Mesendoderm (in vitro differentiated cells): ENCODE measurements at regions not wholly inside any gene's neighbourhood (a gene's known extent, or its start where the extent isn't known, plus 50 kb on each side); places are given as distances from the start of the nearest gene placed in this dataset.

Source experiments
- DNase-seq: peaks from one replicate; pipeline ENCODE4 v3.0.0; 2013
- H2AK5ac ChIP-seq: 2 replicates; pipeline ENCODE4 v1.6.1; 2013; ENCODE audit warnings: low read length, inconsistent platforms
- H2BK120ac ChIP-seq: 2 replicates; pipeline ENCODE4 v1.6.1; 2013; ENCODE audit warnings: low read depth, mild to moderate bottlenecking, low read length, moderate library complexity, mixed read lengths
- H2BK15ac ChIP-seq: replicated peaks from 2 replicates; pipeline ENCODE4 v1.6.1; 2013; ENCODE audit warnings: low read depth, mild to moderate bottlenecking, moderate library complexity
- H2BK5ac ChIP-seq: 2 replicates; pipeline ENCODE4 v1.6.1; 2013; ENCODE audit warnings: low read length, inconsistent platforms
- H3K18ac ChIP-seq: 2 replicates; pipeline ENCODE4 v1.6.1; 2013; ENCODE audit warnings: mild to moderate bottlenecking, low read length, mixed read lengths
- H3K23ac ChIP-seq: one replicate; pipeline ENCODE4 v1.6.1; 2013; ENCODE audit warnings: low read length
- H3K27ac ChIP-seq: 2 replicates; pipeline ENCODE4 v1.5.1; 2013; ENCODE audit warnings: low read depth, mild to moderate bottlenecking, inconsistent platforms, low read length, moderate library complexity
- H3K27me3 ChIP-seq: 2 replicates; pipeline ENCODE4 v1.6.1; 2013; ENCODE audit warnings: low read length, control low read depth, mild to moderate bottlenecking, inconsistent platforms; ENCODE audit not compliant: insufficient read depth, poor library complexity
- H3K36me3 ChIP-seq: 2 replicates; pipeline ENCODE4 v1.6.1; 2013; ENCODE audit warnings: low read length, inconsistent platforms; ENCODE audit not compliant: control insufficient read depth, insufficient read depth
- H3K4ac ChIP-seq: one replicate; pipeline ENCODE4 v1.6.1; 2013; ENCODE audit warnings: low read depth, mild to moderate bottlenecking, low read length, moderate library complexity
- H3K4me1 ChIP-seq: 2 replicates; pipeline ENCODE4 v1.6.1; 2013; ENCODE audit warnings: low read depth, low read length, inconsistent platforms; ENCODE audit not compliant: control insufficient read depth
- H3K4me2 ChIP-seq: 2 replicates; pipeline ENCODE4 v1.6.1; 2013; ENCODE audit warnings: low read length
- H3K4me3 ChIP-seq: 2 replicates; pipeline ENCODE4 v1.5.1; 2013; ENCODE audit warnings: mild to moderate bottlenecking, low read length
- H3K56ac ChIP-seq: one replicate; pipeline ENCODE4 v1.6.1; 2013; ENCODE audit warnings: low read length
- H3K79me1 ChIP-seq: 2 replicates; pipeline ENCODE4 v1.6.1; 2013; ENCODE audit warnings: low read length, inconsistent platforms
- H3K79me2 ChIP-seq: 2 replicates; pipeline ENCODE4 v1.6.1; 2013; ENCODE audit warnings: mild to moderate bottlenecking, low read length; ENCODE audit not compliant: control insufficient read depth, insufficient read depth
- H3K9ac ChIP-seq: 2 replicates; pipeline ENCODE4 v1.6.1; 2013; ENCODE audit warnings: low read length, inconsistent platforms
- H4K5ac ChIP-seq: one replicate; pipeline ENCODE4 v1.6.1; 2013; ENCODE audit warnings: low read length
- H4K8ac ChIP-seq: one replicate; pipeline ENCODE4 v1.6.1; 2013; ENCODE audit warnings: low read depth, mild to moderate bottlenecking, control low read depth, low read length, moderate library complexity
- WGBS: extraction: QIAGEN DNeasy Blood & Tissue Kit; methylation state at CpG from one replicate; pipeline ENCODE4 v1.1.7; 2013; ENCODE audit warnings: low lambda C conversion rate, missing lambda C conversion rate; ENCODE audit not compliant: insufficient coverage; ENCODE audit errors: extremely low coverage; 5-methylcytosine and 5-hydroxymethylcytosine counted together

- H3K23ac ChIP-seq = no peak overlapping the region
- H3K56ac ChIP-seq = no peak overlapping the region
- no peaks in the 10 kb centered on the region for H3K79me2 ChIP-seq
- H2AK5ac ChIP-seq = no peak overlapping the region
- H3K18ac ChIP-seq = no peak overlapping the region
- no peaks in the 10 kb centered on the region for H3K79me1 ChIP-seq
- no peak overlapping the region for H2BK120ac ChIP-seq
- no peak overlapping the region for H2BK5ac ChIP-seq
- H3K4me2 ChIP-seq = no peak overlapping the region
- H3K9ac ChIP-seq = no peak overlapping the region
- no peaks in the 10 kb centered on the region for H3K4me1 ChIP-seq
- no peak overlapping the region for H4K8ac ChIP-seq
- no peak overlapping the region for H3K27ac ChIP-seq
- no peak overlapping the region for H3K4me3 ChIP-seq
- WGBS = no CpG with 5 or more reads among the region's 16 CpGs
- H3K27me3 ChIP-seq = no peaks in the 10 kb centered on the region
- no peak overlapping the region for H3K4ac ChIP-seq
- no peak overlapping the region for H4K5ac ChIP-seq
- no peaks in the 10 kb centered on the region for H3K36me3 ChIP-seq
- DNase-seq = no peak
- no peak overlapping the region for H2BK15ac ChIP-seq
These were observed 108.8 kb downstream of the SQOR start for GRCh38 chr15:45743426-45744235.

GRCh38 chr15:45744236-45744589 is 109.4 kb downstream of the SQOR start:
- Histone ChIP-seq H3K18ac (no peak overlapping the region), H2BK15ac (no peak overlapping the region), H3K23ac (no peak overlapping the region), H3K27me3 (no peaks in the 10 kb centered on the region), H3K4me1 (no peaks in the 10 kb centered on the region), H3K27ac (no peak overlapping the region), H2BK5ac (no peak overlapping the region), H3K79me2 (no peaks in the 10 kb centered on the region), H3K79me1 (no peaks in the 10 kb centered on the region), H3K36me3 (no peaks in the 10 kb centered on the region), H3K4me3 (no peak overlapping the region), H3K4ac (no peak overlapping the region), H2AK5ac (no peak overlapping the region), H3K4me2 (no peak overlapping the region), H3K9ac (no peak overlapping the region), H4K8ac (no peak overlapping the region), H3K56ac (no peak overlapping the region), H4K5ac (no peak overlapping the region), H2BK120ac (no peak overlapping the region)
- WGBS = no CpG with 5 or more reads among the region's 4 CpGs
- DNase-seq = no peak

- H3K4me1 ChIP-seq = no peaks in the 10 kb centered on the region
- no peak overlapping the region for H3K9ac ChIP-seq
- no peaks in the 10 kb centered on the region for H3K36me3 ChIP-seq
- no peak overlapping the region for H2BK15ac ChIP-seq
- no peaks in the 10 kb centered on the region for H3K79me1 ChIP-seq
- no peak overlapping the region for H3K18ac ChIP-seq
- DNase-seq = no peak
- H3K23ac ChIP-seq = no peak overlapping the region
- H3K4ac ChIP-seq = no peak overlapping the region
- no peak overlapping the region for H2BK120ac ChIP-seq
- no peaks in the 10 kb centered on the region for H3K27me3 ChIP-seq
- H2AK5ac ChIP-seq = no peak overlapping the region
- no peak overlapping the region for H4K8ac ChIP-seq
- H3K79me2 ChIP-seq = no peaks in the 10 kb centered on the region
- WGBS = no CpG with 5 or more reads among the region's 3 CpGs
- no peak overlapping the region for H3K4me3 ChIP-seq
- no peak overlapping the region for H3K27ac ChIP-seq
- no peak overlapping the region for H3K56ac ChIP-seq
- H2BK5ac ChIP-seq = no peak overlapping the region
- H4K5ac ChIP-seq = no peak overlapping the region
- H3K4me2 ChIP-seq = no peak overlapping the region
These were observed 112.6 kb downstream of the SQOR start for GRCh38 chr15:45747426-45747825.

- H2BK5ac ChIP-seq = no peak overlapping the region
- no peak overlapping the region for H3K4me3 ChIP-seq
- H3K27me3 ChIP-seq = no peaks in the 10 kb centered on the region
- no peaks in the 10 kb centered on the region for H3K79me2 ChIP-seq
- no peak overlapping the region for H2BK15ac ChIP-seq
- no peak overlapping the region for H3K56ac ChIP-seq
- no peaks in the 10 kb centered on the region for H3K36me3 ChIP-seq
- H3K79me1 ChIP-seq = no peaks in the 10 kb centered on the region
- no peak overlapping the region for H2AK5ac ChIP-seq
- DNase-seq = peak; percentile 27
- H3K23ac ChIP-seq = no peak overlapping the region
- no peak overlapping the region for H3K27ac ChIP-seq
- H3K4ac ChIP-seq = no peak overlapping the region
- H4K5ac ChIP-seq = no peak overlapping the region
- WGBS = no CpG with 5 or more reads among the region's 3 CpGs
- no peak overlapping the region for H2BK120ac ChIP-seq
- no peak overlapping the region for H3K4me2 ChIP-seq
- no peak overlapping the region for H4K8ac ChIP-seq
- no peak overlapping the region for H3K9ac ChIP-seq
- H3K18ac ChIP-seq = no peak overlapping the region
- H3K4me1 ChIP-seq = no peaks in the 10 kb centered on the region
These were observed 116.8 kb downstream of the SQOR start for GRCh38 chr15:45751629-45752028.

GRCh38 chr15:45759936-45760335 is 125.1 kb downstream of the SQOR start:
- no peak overlapping the region for H2BK15ac ChIP-seq
- no CpG with 5 or more reads among the region's 3 CpGs for WGBS
- H3K56ac ChIP-seq = no peak overlapping the region
- no peak overlapping the region for H3K4me3 ChIP-seq
- H3K79me2 ChIP-seq = no peaks in the 10 kb centered on the region
- H2BK120ac ChIP-seq = no peak overlapping the region
- H2BK5ac ChIP-seq = no peak overlapping the region
- no peaks in the 10 kb centered on the region for H3K4me1 ChIP-seq
- H4K8ac ChIP-seq = no peak overlapping the region
- H3K27ac ChIP-seq = no peak overlapping the region
- H3K4ac ChIP-seq = no peak overlapping the region
- H3K18ac ChIP-seq = no peak overlapping the region
- H3K23ac ChIP-seq = no peak overlapping the region
- no peaks in the 10 kb centered on the region for H3K27me3 ChIP-seq
- no peaks in the 10 kb centered on the region for H3K36me3 ChIP-seq
- H3K79me1 ChIP-seq = no peaks in the 10 kb centered on the region
- H3K9ac ChIP-seq = no peak overlapping the region
- H4K5ac ChIP-seq = no peak overlapping the region
- no peak overlapping the region for H3K4me2 ChIP-seq
- no peak overlapping the region for H2AK5ac ChIP-seq
- DNase-seq = no peak

- no peak overlapping the region for H3K56ac ChIP-seq
- no peak overlapping the region for H3K23ac ChIP-seq
- H4K5ac ChIP-seq = no peak overlapping the region
- no peaks in the 10 kb centered on the region for H3K27me3 ChIP-seq
- no peaks in the 10 kb centered on the region for H3K4me1 ChIP-seq
- no peaks in the 10 kb centered on the region for H3K79me2 ChIP-seq
- no peak overlapping the region for H3K4ac ChIP-seq
- H3K36me3 ChIP-seq = no peaks in the 10 kb centered on the region
- no peak overlapping the region for H3K27ac ChIP-seq
- H2BK5ac ChIP-seq = no peak overlapping the region
- H2AK5ac ChIP-seq = no peak overlapping the region
- H3K9ac ChIP-seq = no peak overlapping the region
- H3K18ac ChIP-seq = no peak overlapping the region
- H2BK120ac ChIP-seq = no peak overlapping the region
- DNase-seq = no peak
- no peak overlapping the region for H4K8ac ChIP-seq
- no peaks in the 10 kb centered on the region for H3K79me1 ChIP-seq
- no peak overlapping the region for H3K4me2 ChIP-seq
- no peak overlapping the region for H2BK15ac ChIP-seq
- WGBS = no CpG with 5 or more reads among the region's 1 CpG
- H3K4me3 ChIP-seq = no peak overlapping the region
These were observed 127.9 kb downstream of the SQOR start for GRCh38 chr15:45762726-45763125.
